HCT116 (cell line): ENCODE measurements at regions not wholly inside any gene's neighbourhood (a gene's known extent, or its start where the extent isn't known, plus 50 kb on each side); places are given as distances from the start of the nearest gene placed in this dataset.

Source experiments
- ATAC-seq: fragments of 200-7000 bp; cut with Tn5 transposase; 2 replicates; pipeline ENCODE4 v1.9.1; 2020; ENCODE audit warnings: mild to moderate bottlenecking, moderate library complexity
- BruUV-seq: library from RNA; stranded (reverse); fragments of 400-500 nt; replicated peaks from 2 replicates; lab custom pipeline; 2021; lab: Mats Ljungman, UMichigan
- CTCF ChIA-PET: fragments of 300-600 bp; sonication (Branson Sonifier 250); formaldehyde crosslinking; loops from one replicate; lab custom pipeline; 2021; ENCODE audit warnings: antibody characterized with exemption; lab: Charles Lee
- POLR2A ChIA-PET: fragments of 300-600, 350-600 bp; sonication (Branson Sonifier 250); formaldehyde crosslinking; loops from one replicate; lab custom pipeline; 2021; ENCODE audit warnings: antibody characterized with exemption; lab: Charles Lee
- RAD21 ChIA-PET, 2 experiments: fragments of 300-600 bp; sonication (Branson Sonifier 250); formaldehyde crosslinking; loops; one replicate each; lab custom pipeline; 2023; ENCODE audit warnings: low total read pairs in 2 of 2; ENCODE audit not compliant: uncharacterized antibody in 2 of 2, unreplicated experiment in 2 of 2, low non-redundant PET in 1 of 2; lab: Charles Lee
- DNase-seq: peaks from one replicate; pipeline ENCODE4 v3.0.0-alpha.2; 2010; ENCODE audit warnings: low read depth, low spot score
- H2AFZ ChIP-seq: fragments of 200-600 bp; shearing (Covaris generic), sonication (generic); 2 replicates; pipeline ENCODE4 v1.6.1; 2017; ENCODE audit warnings: low read depth, mixed run types, mixed read lengths, antibody characterized with exemption, low read length; ENCODE audit not compliant: poor library complexity, severe bottlenecking
- H3K27ac ChIP-seq: 2 replicates; pipeline ENCODE4 v1.5.1; 2012; ENCODE audit warnings: low read depth, low read length
- H3K27me3 ChIP-seq: fragments of 200-600 bp; sonication (generic); 2 replicates; pipeline ENCODE4 v1.6.1; 2016; ENCODE audit warnings: mixed run types, low read length, mixed read lengths; ENCODE audit not compliant: insufficient read depth
- H3K36me3 ChIP-seq, 2 experiments: fragments of 200-500 bp in 1 of 2; fragments of 200-600 bp in 1 of 2; sonication (Bioruptor generic) in 1 of 2; sonication (generic) in 1 of 2; 2 replicates each; pipeline versions ENCODE4 v1.5.1 to v1.6.1; 2014 to 2016; ENCODE audit warnings: low read length in 2 of 2, inconsistent platforms in 1 of 2, mixed read lengths in 1 of 2, mixed run types in 1 of 2; ENCODE audit not compliant: insufficient read depth in 2 of 2, control insufficient read depth in 1 of 2
- H3K4me1 ChIP-seq, 2 experiments: fragments of 200-600 bp in 1 of 2; sonication (generic) in 1 of 2; 2 replicates each; pipeline versions ENCODE4 v1.5.1 to v1.6.1; 2012 to 2017; ENCODE audit warnings: low read length in 2 of 2, inconsistent platforms in 1 of 2, mild to moderate bottlenecking in 1 of 2, mixed read lengths in 1 of 2, mixed run types in 1 of 2, moderate library complexity in 1 of 2; ENCODE audit not compliant: insufficient read depth in 2 of 2, control insufficient read depth in 1 of 2
- H3K4me2 ChIP-seq: fragments of 200-600 bp; sonication (generic); 2 replicates; pipeline ENCODE4 v1.6.1; 2017; ENCODE audit warnings: mixed run types, low read length, mixed read lengths
- H3K4me3 ChIP-seq, 2 experiments: fragments of 200-600 bp in 1 of 2; sonication (generic) in 1 of 2; replicated peaks in 1 of 2; 2 replicates each; pipeline ENCODE4 v1.5.1; 2011 to 2016; ENCODE audit warnings: low read length in 2 of 2, control low read depth in 1 of 2, low read depth in 1 of 2, mild to moderate bottlenecking in 1 of 2, mixed read lengths in 1 of 2, mixed run types in 1 of 2
- H3K79me2 ChIP-seq: fragments of 200-600 bp; sonication (generic); 2 replicates; pipeline ENCODE4 v1.6.1; 2017; ENCODE audit warnings: mild to moderate bottlenecking, mixed run types, low read length, moderate library complexity, mixed read lengths; ENCODE audit not compliant: insufficient read depth
- H3K9ac ChIP-seq: fragments of 200-600 bp; sonication (generic); 2 replicates; pipeline ENCODE4 v1.6.1; 2016; ENCODE audit warnings: low read length, mixed read lengths
- H3K9me2 ChIP-seq: fragments of 200-600 bp; sonication (generic), shearing (Covaris generic); 2 replicates; pipeline ENCODE4 v1.6.1; 2017; ENCODE audit warnings: mixed run types, mild to moderate bottlenecking, moderate library complexity; ENCODE audit not compliant: insufficient read depth
- H3K9me3 ChIP-seq, 2 experiments: fragments of 200-500 bp in 1 of 2; fragments of 200-600 bp in 1 of 2; sonication (Bioruptor generic) in 1 of 2; sonication (generic) in 1 of 2; 2 replicates each; pipeline ENCODE4 v1.6.1; 2014 to 2017; ENCODE audit warnings: low read length in 2 of 2, mixed read lengths in 2 of 2, inconsistent platforms in 1 of 2, low read depth in 1 of 2, mild to moderate bottlenecking in 1 of 2, mixed run types in 1 of 2, moderate library complexity in 1 of 2; ENCODE audit not compliant: control insufficient read depth in 1 of 2, insufficient read depth in 1 of 2
- H4K20me1 ChIP-seq: fragments of 200-600 bp; sonication (generic), shearing (Covaris generic); 2 replicates; pipeline ENCODE4 v1.6.1; 2017; ENCODE audit warnings: mixed run types, mild to moderate bottlenecking, moderate library complexity; ENCODE audit not compliant: insufficient read depth
- ATF3 ChIP-seq: IDR thresholded peaks from 2 replicates; pipeline ENCODE4 v1.6.1; 2012
- CBX3 ChIP-seq: IDR thresholded peaks from 2 replicates; pipeline ENCODE4 v1.6.1; 2012; ENCODE audit warnings: low read depth
- CTCF ChIP-seq, 3 experiments: fragments of 200-600 bp in 1 of 3; sonication (generic) in 1 of 3; IDR thresholded peaks in 2 of 3; conservative IDR thresholded peaks in 1 of 3; 2 replicates each; pipeline ENCODE4 v1.5.1; 2012 to 2017; ENCODE audit warnings: low read depth in 2 of 3, low read length in 2 of 3, antibody characterized with exemption in 1 of 3, borderline replicate concordance in 1 of 3, control low read depth in 1 of 3, mild to moderate bottlenecking in 1 of 3, mixed read lengths in 1 of 3, mixed run types in 1 of 3, moderate library complexity in 1 of 3; ENCODE audit not compliant: insufficient read depth in 1 of 3
- EZH2 ChIP-seq: fragments of 200-600 bp; sonication (generic); IDR thresholded peaks from 2 replicates; pipeline ENCODE4 v1.6.1; 2017; ENCODE audit warnings: antibody characterized with exemption, mixed run types
- EZH2phosphoT487 ChIP-seq: fragments of 200-600 bp; IDR thresholded peaks from 2 replicates; pipeline ENCODE4 v1.6.1; 2018; ENCODE audit warnings: antibody characterized with exemption, borderline replicate concordance
- FOSL1 ChIP-seq: IDR thresholded peaks from 2 replicates; pipeline ENCODE4 v1.6.1; 2012; ENCODE audit warnings: low read depth
- JUND ChIP-seq: IDR thresholded peaks from 2 replicates; pipeline ENCODE4 v1.6.1; 2012
- MAX ChIP-seq: IDR thresholded peaks from 2 replicates; pipeline ENCODE4 v1.6.1; 2012
- POLR2A ChIP-seq: IDR thresholded peaks from 2 replicates; pipeline ENCODE4 v1.7.0; 2011; ENCODE audit warnings: borderline replicate concordance; ENCODE audit not compliant: insufficient read depth, insufficient read length; ENCODE audit errors: extremely low read depth
- POLR2AphosphoS5 ChIP-seq: IDR thresholded peaks from 2 replicates; pipeline ENCODE4 v1.6.1; 2011; ENCODE audit warnings: mild to moderate bottlenecking, low read depth, low read length, moderate library complexity
- REST ChIP-seq: IDR thresholded peaks from 2 replicates; pipeline ENCODE4 v1.6.1; 2012; ENCODE audit warnings: low read depth
- SP1 ChIP-seq: IDR thresholded peaks from 2 replicates; pipeline ENCODE4 v1.6.1; 2012; ENCODE audit warnings: low read depth
- SRF ChIP-seq: IDR thresholded peaks from 2 replicates; pipeline ENCODE4 v1.6.1; 2012; ENCODE audit warnings: low read depth
- TCF7L2 ChIP-seq: IDR thresholded peaks from 2 replicates; pipeline ENCODE4 v1.7.0; 2011; ENCODE audit warnings: borderline replicate concordance, inconsistent platforms; ENCODE audit not compliant: insufficient read depth, insufficient read length; ENCODE audit errors: extremely low read depth
- YY1 ChIP-seq: IDR thresholded peaks from 2 replicates; pipeline ENCODE4 v1.6.1; 2011; ENCODE audit warnings: low read length, low read depth, moderate library complexity, mild to moderate bottlenecking; ENCODE audit not compliant: insufficient replicate concordance; ENCODE audit errors: extremely low read depth
- ZBTB33 ChIP-seq: IDR thresholded peaks from 2 replicates; pipeline ENCODE4 v1.6.1; 2011; ENCODE audit warnings: mild to moderate bottlenecking, low read length, moderate library complexity; ENCODE audit not compliant: insufficient replicate concordance; ENCODE audit errors: extremely low read depth
- ZFX ChIP-seq: fragments of 450-650 bp; IDR thresholded peaks from 2 replicates; pipeline ENCODE4 v1.6.1; 2017
- intact Hi-C: fragments of 100-400 bp; cut with micrococcal nuclease; formaldehyde crosslinking; loops from 2 replicates; pipeline ENCODE4 v1.10.0; 2022

GRCh38 chr3:145704020-145704419 lies 457.0 kb downstream of the PLOD2 start:
- BruUV-seq: no TSS peak
- no peaks in the 10 kb centered on the region for H3K36me3 ChIP-seq
- POLR2A ChIA-PET: no interaction called here
- no peaks in the 10 kb centered on the region for H3K27me3 ChIP-seq
- ATAC-seq: no peak
- CTCF ChIA-PET: no interaction called here
- H3K9ac ChIP-seq: no peak overlapping the region
- DNase-seq: no peak
- RAD21 ChIA-PET: no interaction called here
- H3K4me3 ChIP-seq: no peak overlapping the region
- no peaks in the 10 kb centered on the region for H3K4me1 ChIP-seq
- no peak overlapping the region for H3K27ac ChIP-seq
- no peaks in the 10 kb centered on the region for H3K9me2 ChIP-seq
- intact Hi-C loops: no loop called here
- H3K4me2 ChIP-seq: no peak overlapping the region
- no peak overlapping the region for H2AFZ ChIP-seq
- no peaks in the 10 kb centered on the region for H4K20me1 ChIP-seq
- TF ChIP-seq ZBTB33: no peak
- TF ChIP-seq MAX: no peak
- TF ChIP-seq SP1: no peak
- no peak for TF ChIP-seq SRF
- TF ChIP-seq POLR2AphosphoS5: no peak
- no peak for TF ChIP-seq ZFX
- no peak for TF ChIP-seq FOSL1
- no peak for TF ChIP-seq YY1
- no peak for TF ChIP-seq TCF7L2
- TF ChIP-seq CTCF (IDR thresholded peaks at IDR 0.05 in 2 of 3, conservative IDR thresholded peaks at IDR 0.05 in 1 of 3; ENCODE audit: borderline replicate concordance in 1 of 3, insufficient read depth in 1 of 3, low read depth in 2 of 3, low read length in 2 of 3): no peak
- TF ChIP-seq CBX3: no peak
- TF ChIP-seq JUND: no peak
- TF ChIP-seq REST: no peak
- no peak for TF ChIP-seq ATF3
- TF ChIP-seq EZH2phosphoT487: no peak
- TF ChIP-seq EZH2: no peak
- TF ChIP-seq POLR2A: no peak
- H3K9me3 ChIP-seq: no peaks in the 10 kb centered on the region
- H3K79me2 ChIP-seq: no peaks in the 10 kb centered on the region
